HepG2 (cell line): ENCODE measurements at regions not wholly inside any gene's neighbourhood (a gene's known extent, or its start where the extent isn't known, plus 50 kb on each side); places are given as distances from the start of the nearest gene placed in this dataset.

ENCODE experiments used
- BCLAF1 ChIP-seq: fragments of 450-650 bp; IDR thresholded peaks from 2 replicates; pipeline ENCODE4 v1.6.1; 2017; ENCODE audit warnings: mild to moderate bottlenecking
- FOXA1 ChIP-seq, 2 experiments: fragments of 450-650 bp in 1 of 2; sonication (generic) in 1 of 2; formaldehyde crosslinking in 1 of 2; IDR thresholded peaks; 2 replicates each; pipeline versions ENCODE4 v1.4.0 to v1.6.1; 2016 to 2020; ENCODE audit warnings: missing genetic modification reagents in 1 of 2
- FOXK2 ChIP-seq: fragments of 450-650 bp; IDR thresholded peaks from 2 replicates; pipeline ENCODE4 v1.6.1; 2016
- GATAD1 ChIP-seq: IDR thresholded peaks from 2 replicates; pipeline ENCODE4 v1.6.1; 2016; ENCODE audit warnings: missing genetic modification reagents, missing compliant biosample characterization
- GPN1 ChIP-seq: sonication (generic); formaldehyde crosslinking; IDR thresholded peaks from 2 replicates; pipeline ENCODE4 v1.5.1; 2020; ENCODE audit warnings: missing genetic modification reagents, borderline replicate concordance
- IRF9 ChIP-seq: sonication (generic); formaldehyde crosslinking; IDR thresholded peaks from 2 replicates; pipeline ENCODE4 v1.8.0; 2022; ENCODE audit warnings: missing genetic modification reagents, mild to moderate bottlenecking, borderline replicate concordance
- MAZ ChIP-seq, 2 experiments: sonication (generic) in 1 of 2; formaldehyde crosslinking in 1 of 2; IDR thresholded peaks; 2 replicates each; pipeline versions ENCODE4 v1.5.0 to v1.6.1; 2012 to 2020; ENCODE audit warnings: low read depth in 2 of 2, mild to moderate bottlenecking in 2 of 2, borderline replicate concordance in 1 of 2, improper control_type of control experiment in 1 of 2, low read length in 1 of 2, missing genetic modification reagents in 1 of 2, moderate library complexity in 1 of 2
- MXI1 ChIP-seq: IDR thresholded peaks from 3 replicates; pipeline ENCODE4 v1.6.1; 2012; ENCODE audit warnings: low read depth, low read length, inconsistent platforms, borderline replicate concordance
- MZF1 ChIP-seq: sonication (generic); formaldehyde crosslinking; IDR thresholded peaks from 2 replicates; pipeline ENCODE4 v1.8.1; 2023; ENCODE audit warnings: mild to moderate bottlenecking, missing genetic modification reagents, borderline replicate concordance
- PHB2 ChIP-seq: fragments of 450-650 bp; IDR thresholded peaks from 2 replicates; pipeline ENCODE4 v1.6.1; 2018; ENCODE audit not compliant: partially characterized antibody
- PLRG1 ChIP-seq: fragments of 450-650 bp; conservative IDR thresholded peaks from 2 replicates; pipeline ENCODE4 v1.6.1; 2016
- USF2 ChIP-seq, 2 experiments: sonication (generic) in 1 of 2; formaldehyde crosslinking in 1 of 2; IDR thresholded peaks; 2 replicates each; pipeline versions ENCODE4 v1.5.1 to v1.6.1; 2011 to 2020; ENCODE audit warnings: borderline replicate concordance in 1 of 2, low read depth in 1 of 2, low read length in 1 of 2, mild to moderate bottlenecking in 1 of 2, missing genetic modification reagents in 1 of 2, moderate library complexity in 1 of 2
- ZBTB10 ChIP-seq: sonication (generic); formaldehyde crosslinking; IDR thresholded peaks from 2 replicates; pipeline ENCODE4 v1.4.0; 2020; ENCODE audit warnings: missing genetic modification reagents, borderline replicate concordance
- ZNF205 ChIP-seq: IDR thresholded peaks from 2 replicates; pipeline ENCODE4 v1.6.1; 2018; ENCODE audit warnings: missing biosample characterization, missing genetic modification reagents
- ZNF230 ChIP-seq: sonication (generic); formaldehyde crosslinking; IDR thresholded peaks from 2 replicates; pipeline ENCODE4 v1.4.0; 2020; ENCODE audit warnings: mild to moderate bottlenecking, missing genetic modification reagents

- TF ChIP-seq USF2 (IDR thresholded peaks at IDR 0.05; ENCODE audit: low read depth, low read length), result no peak
- TF ChIP-seq USF2 (CRISPR knock-in tag; IDR thresholded peaks at IDR 0.05; ENCODE audit: borderline replicate concordance), result no peak
- TF ChIP-seq IRF9 (CRISPR knock-in tag), result no peak
- 0 out of 2 replicates have a peak, but pooled peaks have one; percentile 36 for TF ChIP-seq FOXA1 (IDR thresholded peaks at IDR 0.05)
- no peak for TF ChIP-seq FOXA1 (CRISPR knock-in tag; IDR thresholded peaks at IDR 0.05)
- peak; percentile 88; the same call in 1 of the 2 replicates for TF ChIP-seq PLRG1
- no peak for TF ChIP-seq MZF1 (CRISPR knock-in tag)
- TF ChIP-seq ZNF230 (CRISPR knock-in tag), result no peak
- no peak for TF ChIP-seq GATAD1 (CRISPR knock-in tag)
- no peak for TF ChIP-seq ZNF205 (CRISPR knock-in tag)
- TF ChIP-seq FOXK2, result peak; percentile 37; the same call in 1 of the 2 replicates
- TF ChIP-seq GPN1 (CRISPR knock-in tag), result no peak
- no peak for TF ChIP-seq ZBTB10 (CRISPR knock-in tag)
- TF ChIP-seq MXI1, result no peak
- TF ChIP-seq MAZ (IDR thresholded peaks at IDR 0.05; ENCODE audit: borderline replicate concordance, low read depth, low read length), result no peak
- TF ChIP-seq MAZ (CRISPR knock-in tag; IDR thresholded peaks at IDR 0.05; ENCODE audit: low read depth), result no peak
- peak; percentile 90 for TF ChIP-seq PHB2
- TF ChIP-seq BCLAF1, result no peak
Measured at GRCh38 chr14:35921745-35922144, 95.6 kb downstream of the BRMS1L start (continued).
